Stimulated activated CD4-positive, alpha-beta T cell treated with anti-CD3 and anti-CD28 coated beads, Interleukin-4, amount 100 ng/mL, for 24 hours (primary cell): ENCODE measurements at regions not wholly inside any gene's neighbourhood (a gene's known extent, or its start where the extent isn't known, plus 50 kb on each side); places are given as distances from the start of the nearest gene placed in this dataset.
"Not testable (repeated sequence)": the region's sequence is repeated elsewhere in the genome, so short reads cannot be mapped to it uniquely, and the experiment has no call there.

Experiments
- DNase-seq: peaks from one replicate; pipeline ENCODE4 v3.0.0-alpha.2; 2020

DNA sequence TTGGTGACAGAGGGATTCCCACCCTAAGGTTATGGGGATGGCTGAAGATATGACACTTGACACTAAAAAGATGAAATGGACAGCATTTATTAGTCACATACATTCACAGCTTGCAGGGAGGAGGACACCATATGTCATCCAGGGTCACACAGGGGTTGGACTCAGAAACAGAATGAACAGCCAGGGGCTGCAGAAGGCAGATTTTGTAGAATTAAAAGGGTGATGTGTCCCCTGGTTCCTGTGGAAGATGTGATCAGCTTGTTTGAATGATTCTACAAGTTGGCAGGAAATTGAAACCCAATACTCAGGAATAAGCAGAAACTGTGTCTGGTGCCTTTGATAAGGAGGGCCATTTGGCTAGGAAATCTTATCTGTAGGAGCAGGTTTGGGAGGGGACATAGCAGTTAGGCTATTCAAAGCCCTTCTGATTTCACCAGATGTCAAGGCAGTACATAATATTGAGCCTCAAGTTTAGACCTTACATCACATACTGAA lies 102.3 kb upstream of the GRIN3A start:
- DNase-seq: no peak

DNA sequence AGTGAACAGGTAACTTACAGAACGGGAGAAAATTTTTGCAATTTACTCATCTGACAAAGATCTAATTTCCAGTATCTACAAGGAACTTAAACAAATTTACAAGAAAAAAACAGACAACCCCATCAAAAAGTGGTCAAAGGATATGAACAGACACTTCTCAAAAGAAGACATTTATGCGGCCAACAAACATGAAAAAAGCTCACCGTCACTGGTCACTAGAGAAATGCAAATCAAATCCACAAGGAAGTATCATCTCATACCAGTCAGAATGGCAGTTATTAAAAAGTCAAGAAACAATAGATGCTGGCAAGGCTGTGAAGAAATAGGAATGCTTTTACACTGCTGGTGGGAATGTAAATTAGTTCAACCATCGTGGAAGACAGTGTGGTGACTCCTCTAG lies 100.5 kb upstream of the GRIN3A start:
- DNase-seq: not testable (repeated sequence)

DNA sequence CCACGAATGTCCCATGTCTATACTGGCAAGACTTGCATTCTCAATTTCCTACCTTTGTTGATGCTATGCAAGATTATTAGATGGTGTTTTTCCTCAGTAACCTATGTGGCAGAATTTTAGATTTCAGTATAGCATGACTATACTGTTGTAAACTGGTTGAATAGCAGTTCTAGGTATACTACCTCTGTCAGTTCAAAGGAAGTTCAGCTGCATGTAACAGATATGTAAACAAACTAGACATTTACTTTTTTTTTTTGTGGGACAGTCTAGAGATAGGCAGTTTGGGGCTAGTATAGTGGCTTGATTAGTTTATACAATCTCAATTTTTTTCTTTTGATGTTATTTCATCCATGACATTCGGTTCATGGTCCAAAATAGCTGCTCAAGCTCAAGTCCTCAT lies 97.6 kb upstream of the GRIN3A start:
- no peak for DNase-seq

DNA sequence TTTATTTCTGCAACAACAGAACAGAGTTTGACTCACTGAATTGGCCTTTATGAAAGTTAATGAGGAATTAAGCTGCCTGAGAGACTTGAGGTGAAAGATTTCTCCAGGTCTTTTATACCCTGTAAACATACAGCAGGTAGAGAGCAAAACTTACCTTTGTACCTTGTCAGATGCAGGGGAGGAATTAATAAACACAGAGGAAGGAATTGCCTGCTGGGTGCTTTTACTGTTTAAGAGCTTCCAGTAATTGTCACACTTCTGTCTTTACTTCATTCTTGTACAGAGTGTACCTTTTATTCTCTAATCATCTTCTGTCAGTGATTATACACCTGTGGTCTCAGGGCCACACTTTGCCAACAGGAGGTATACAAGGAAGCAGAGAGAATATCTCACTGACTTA lies 94.0 kb upstream of the GRIN3A start:
- no peak for DNase-seq

DNA sequence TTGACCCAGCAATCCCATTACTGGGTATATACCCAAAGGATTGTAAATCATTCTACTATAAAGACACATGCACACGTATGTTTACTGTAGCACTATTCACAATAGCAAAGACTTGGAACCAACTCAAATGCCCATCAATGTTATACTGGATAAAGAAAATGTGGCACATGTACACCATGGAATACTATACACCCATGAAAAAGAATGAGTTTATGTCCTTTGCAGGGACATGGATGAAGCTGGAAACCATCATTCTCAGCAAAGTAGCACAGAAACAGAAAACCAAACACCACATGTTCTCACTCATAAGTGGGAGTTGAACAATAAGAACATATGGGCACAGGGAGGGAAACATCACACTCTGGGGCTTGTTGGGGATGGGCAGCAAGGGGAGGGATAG lies 83.0 kb upstream of the GRIN3A start:
- not testable (repeated sequence) for DNase-seq

DNA sequence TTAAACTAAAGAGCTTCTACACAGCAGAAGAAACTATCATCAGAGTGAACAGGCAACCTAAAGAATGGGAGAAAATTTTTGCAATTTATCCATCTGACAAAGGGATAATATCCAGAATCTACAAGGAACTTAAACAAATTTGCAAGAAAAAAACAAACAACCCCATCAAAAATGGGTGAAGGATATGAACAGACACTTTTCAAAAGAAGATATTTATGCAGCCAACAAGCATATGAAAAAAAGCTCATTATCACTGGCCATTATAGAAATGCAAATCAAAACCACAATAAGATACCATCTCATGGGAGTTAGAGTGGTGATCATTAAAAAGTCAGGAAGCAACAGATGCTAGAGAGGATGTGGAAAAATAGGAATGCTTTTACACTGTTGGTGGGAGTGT lies 82.5 kb upstream of the GRIN3A start:
- not testable (repeated sequence) for DNase-seq

DNA sequence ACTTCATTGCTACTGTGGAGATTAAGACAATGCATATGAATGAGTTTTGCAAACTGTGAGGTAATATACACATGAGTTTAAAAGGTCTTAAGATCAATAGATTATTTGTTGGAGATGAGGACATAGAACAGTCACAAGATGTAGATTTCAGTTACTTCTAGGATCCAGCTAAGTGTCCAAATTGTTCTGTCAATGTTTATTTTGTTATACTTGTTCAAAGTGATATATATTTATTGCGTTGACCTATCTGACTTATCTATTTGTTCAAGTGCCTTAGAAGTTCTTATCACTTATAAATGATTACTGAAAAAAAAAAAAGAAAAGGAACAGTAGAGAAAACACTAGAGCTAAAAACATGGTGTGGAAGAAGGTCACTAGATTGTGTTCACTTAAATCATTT lies 75.6 kb upstream of the GRIN3A start:
- DNase-seq: no peak

DNA sequence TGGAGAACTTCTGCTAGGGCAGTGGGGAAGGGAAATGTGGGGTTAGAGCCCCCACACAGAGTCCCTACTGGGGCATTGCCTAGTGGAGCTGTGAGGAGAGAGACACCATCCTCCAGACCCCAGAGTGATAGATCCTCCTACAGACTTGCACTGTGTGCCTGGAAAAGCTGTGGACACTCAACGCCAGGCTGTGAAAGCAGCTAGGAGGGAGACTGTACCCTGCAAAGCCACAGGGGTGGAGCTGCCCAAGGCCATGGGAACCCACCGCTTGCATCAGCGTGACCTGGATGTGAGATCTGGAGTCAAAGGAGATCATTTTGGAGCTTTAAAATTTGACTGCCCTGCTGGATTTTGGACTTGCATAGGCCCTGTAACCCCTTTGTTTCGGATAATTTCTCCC lies 69.4 kb upstream of the GRIN3A start:
- DNase-seq: not testable (repeated sequence)

DNA sequence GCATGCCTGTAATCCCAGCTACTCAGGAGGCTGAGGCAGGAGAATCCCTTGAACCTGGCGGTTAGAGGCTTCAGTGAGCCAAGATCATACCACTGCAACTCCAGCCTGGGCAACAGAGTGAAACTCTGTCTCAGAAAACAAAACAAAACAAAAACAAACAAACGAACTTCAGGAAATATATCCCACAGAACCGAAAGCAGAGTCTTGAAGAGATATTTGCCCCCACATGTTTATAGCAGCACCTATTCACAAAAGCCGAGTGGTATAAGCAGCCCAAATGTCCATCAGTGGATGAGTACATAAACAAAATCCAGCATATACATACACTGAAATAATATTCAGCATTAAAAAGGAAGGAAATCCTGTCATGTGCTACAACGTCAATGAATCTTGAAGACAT lies 57.6 kb upstream of the GRIN3A start:
- DNase-seq: no peak

DNA sequence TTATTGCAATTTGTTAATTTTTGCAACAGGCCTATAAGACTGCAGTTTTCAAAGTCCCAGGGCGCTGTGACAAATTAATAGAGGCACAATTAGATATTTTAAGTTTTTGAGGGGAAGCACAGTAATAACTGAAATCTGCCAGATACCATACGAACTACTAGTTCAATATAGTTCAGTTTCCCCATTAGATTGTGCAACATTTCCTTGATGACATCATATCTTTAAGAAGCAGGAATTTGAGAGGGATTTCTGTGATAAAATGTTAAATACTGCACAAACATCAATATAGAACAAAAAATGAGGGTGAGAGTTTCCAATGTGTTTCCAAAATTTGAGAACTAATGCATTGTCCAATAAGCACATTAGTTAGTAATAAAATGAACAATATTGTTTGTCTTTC lies 56.7 kb upstream of the GRIN3A start:
- no peak for DNase-seq

DNA sequence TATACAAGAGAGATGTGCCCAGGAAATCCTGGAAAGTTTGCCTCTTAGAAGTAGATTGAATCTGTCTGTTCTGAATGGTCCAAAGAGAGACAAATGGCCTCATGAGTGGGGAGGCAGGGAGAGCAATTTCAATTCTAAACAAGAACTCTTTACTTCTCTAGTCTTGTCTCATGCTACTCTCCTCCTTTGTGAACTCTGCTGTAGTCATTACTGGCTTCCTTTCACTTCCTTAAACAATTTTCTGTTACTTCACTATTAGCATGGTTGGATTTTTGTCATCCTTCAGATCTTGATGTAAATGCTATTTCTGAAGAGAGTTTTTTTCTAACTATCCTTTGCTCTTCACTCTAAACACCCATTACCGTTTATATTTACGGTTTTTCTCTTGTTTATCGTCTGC lies 54.0 kb upstream of the GRIN3A start:
- no peak for DNase-seq

DNA sequence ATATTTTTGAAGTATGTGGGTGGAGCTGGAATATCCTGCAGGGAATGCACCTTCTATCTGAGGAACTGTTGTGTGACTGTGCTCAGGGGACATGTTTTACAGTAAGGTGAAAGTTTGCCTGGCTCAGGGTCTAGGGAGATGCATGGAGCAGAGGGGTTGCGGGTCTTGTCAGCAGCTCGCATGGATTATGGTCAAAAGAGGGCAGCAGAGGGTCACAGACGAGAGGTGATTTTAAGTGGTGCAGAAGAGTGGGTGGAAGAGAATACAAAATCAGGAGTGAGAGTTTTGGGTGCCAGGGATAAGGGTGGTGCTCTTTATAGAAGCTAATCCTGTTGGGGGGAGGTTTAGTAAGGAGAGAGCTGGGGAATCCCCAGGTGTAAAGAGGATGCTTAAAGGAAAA lies 53.5 kb upstream of the GRIN3A start:
- peak; percentile 5 for DNase-seq

DNA sequence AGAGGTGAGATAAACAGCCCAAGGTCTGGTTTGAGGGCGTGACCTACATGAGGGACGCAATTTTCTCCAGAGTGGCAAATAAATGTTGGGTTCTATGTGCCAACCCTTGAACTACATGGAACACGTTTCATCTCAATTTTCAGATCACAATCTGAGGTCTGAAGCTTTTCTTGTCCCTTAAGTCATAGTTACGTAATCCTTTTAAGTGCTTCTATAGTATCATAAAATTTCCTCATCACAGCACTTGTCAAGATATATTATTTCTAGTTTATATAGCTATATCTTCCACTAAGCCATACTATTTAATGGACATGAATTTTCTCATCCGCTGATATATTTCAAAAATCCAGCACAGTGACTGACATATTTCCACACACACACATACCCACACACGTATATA lies 53.1 kb upstream of the GRIN3A start:
- no peak for DNase-seq
